Stimulated activated CD8-positive, alpha-beta memory T cell treated with anti-CD3 and anti-CD28 coated beads, Interleukin-4, amount 100 ng/mL, for 4 hours (primary cell): ENCODE measurements at regions not wholly inside any gene's neighbourhood (a gene's known extent, or its start where the extent isn't known, plus 50 kb on each side); places are given as distances from the start of the nearest gene placed in this dataset.

Source experiments
- DNase-seq, 2 donors: peaks; one replicate each; pipeline ENCODE4 v3.0.0-alpha.2; 2020; ENCODE audit warnings: low read depth in 2 of 2, low spot score in 1 of 2

DNA sequence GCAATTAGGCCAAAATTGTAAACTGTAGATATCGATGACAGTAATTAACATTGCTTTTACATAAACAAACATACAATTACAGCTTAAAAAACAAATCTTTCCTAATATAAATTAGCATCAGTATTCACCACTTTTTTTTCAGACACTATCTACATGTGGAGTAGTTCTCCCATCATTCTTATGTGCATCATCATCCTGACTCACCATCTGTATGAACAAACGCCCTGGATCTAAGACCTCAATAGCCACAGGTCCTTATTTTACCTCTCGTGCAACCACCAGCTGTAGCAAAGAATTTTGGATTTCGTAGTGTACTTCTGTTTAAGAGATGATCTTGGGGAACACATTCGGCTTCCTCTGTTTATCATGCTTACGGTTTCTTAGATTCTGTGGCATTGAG, 551.9 kb upstream of the KIRREL3 start:
- no peak for DNase-seq

DNA sequence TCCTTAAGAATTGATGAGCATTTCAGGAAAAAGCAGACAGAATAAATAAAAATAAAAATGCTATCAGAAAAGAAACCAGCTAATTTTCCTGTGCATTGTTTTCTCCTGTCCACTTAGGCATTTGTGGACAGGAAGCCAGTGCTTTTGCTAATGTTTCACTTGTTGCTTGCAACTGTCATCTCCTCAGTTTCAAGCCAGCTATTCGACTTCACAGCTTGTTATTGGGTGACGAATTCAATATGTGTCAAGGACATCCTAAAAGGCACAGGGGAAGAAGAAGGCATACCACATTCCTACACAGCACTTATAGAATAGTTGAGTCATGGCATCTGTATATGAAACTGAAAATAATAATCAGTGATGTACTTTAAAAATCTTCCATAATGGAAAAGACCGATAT, 530.6 kb upstream of the KIRREL3 start:
- no peak for DNase-seq

DNA sequence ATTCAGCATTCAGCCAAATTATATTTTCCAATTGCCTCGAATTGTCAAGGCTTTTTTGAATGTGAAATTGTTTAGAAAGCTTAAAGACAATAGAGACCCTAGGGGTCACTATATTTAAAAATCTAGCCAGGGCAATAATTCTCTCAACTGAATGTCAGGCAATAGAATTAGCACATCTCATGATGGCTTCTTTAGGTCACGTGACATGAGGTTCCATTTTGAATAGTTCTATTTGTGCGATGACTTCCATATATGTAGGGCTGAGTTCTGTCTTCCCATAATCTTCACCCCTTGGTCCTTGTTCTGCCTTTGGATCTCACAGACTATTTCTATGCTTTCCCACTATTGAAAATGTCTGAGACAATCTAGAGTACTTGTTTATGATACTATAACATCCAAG, 527.7 kb upstream of the KIRREL3 start:
- no peak for DNase-seq

DNA sequence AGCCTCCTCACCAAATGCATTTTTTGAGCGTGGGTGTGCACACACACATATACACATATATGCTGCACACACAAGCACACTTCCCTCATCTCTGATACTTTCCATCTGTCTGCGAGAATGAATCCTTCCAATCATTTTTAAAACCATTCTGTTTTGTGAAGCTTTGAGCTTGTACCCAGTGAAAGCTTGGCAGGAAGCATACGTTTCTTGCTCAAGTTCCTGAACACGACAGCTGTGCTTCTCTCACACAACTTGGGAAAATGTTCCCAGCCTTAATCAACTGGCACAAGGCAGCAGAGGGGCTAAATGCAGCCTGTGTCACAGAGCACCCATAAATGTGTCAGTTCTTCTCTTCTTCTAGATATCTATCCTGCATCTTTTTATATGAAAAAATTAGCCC, 524.0 kb upstream of the KIRREL3 start:
- no peak for DNase-seq

DNA sequence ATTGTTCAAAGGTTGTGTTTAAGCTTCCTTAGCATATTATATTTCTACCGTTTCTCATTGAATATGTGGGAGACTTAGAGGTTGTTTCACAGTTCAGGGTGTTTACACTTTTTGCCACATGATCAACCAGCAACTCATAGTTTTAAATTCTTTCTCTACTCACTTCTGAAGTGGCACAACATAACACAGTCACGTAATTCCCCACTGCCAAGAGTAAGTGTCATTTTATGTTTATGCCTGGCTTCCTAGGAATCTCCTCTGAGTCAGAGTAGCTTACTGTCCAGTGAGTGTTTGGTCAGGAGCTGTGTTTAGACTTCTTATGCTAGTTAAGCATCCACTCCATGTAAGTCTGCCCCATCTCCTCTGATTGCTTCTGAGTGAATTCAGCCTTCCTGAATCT, 520.8 kb upstream of the KIRREL3 start:
- DNase-seq, result no peak

DNA sequence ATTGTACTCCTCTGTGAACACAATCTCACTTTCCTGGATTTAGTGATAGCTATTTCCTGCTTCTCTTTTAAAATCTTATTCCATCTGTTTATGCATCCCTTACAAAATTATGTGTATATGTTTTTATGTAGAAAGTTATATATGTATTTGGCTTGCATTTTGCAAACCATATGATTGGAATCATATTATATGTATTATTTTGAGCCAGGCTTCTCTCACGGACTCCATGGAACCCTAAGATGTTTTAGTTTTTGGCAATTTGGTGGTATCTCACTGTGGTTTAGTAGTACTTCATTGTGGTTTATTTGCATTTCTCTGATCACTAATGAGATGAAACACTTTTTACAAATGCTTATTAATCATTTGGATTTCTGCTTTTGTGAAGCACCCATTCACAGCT, 507.3 kb upstream of the KIRREL3 start:
- DNase-seq, result no peak

DNA sequence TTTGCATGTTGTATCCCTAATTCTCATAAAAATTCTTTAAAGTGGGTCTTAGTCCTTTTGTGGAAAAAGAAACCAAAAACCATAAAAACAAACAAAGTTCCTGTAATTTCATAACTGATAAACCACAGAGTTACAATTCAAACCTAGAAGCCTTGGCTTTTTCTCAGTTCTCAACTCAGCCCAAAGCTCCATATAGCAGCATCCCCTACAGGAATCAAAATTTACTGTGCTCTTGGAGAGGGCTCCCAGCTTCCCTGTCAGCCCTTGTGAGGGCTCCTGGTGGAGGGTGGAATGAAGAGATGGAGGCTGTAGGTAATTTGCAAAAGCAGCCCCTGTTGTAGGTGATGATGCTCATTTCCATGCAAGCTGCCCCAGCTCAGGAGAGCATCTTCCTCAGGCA, 506.1 kb upstream of the KIRREL3 start:
- DNase-seq, result no peak

DNA sequence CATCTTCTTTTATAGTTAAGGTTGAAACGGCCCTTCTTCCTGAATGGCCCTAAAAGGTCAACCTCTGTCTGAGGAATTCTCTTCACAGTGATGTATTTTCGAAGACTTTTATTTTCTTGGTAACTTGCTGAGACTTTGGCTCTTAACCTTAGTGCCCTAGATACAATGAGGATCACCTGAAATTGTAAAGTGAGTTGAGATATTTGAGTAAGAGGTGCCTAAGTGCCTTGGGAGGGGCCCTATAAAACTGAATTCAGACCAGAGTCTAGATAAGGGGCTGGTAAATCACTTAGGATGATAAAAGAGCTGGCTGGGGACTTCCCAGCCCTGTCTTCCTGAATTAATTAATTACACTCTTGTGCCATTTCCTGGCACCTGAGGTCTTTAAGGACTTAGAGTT, 505.6 kb upstream of the KIRREL3 start:
- DNase-seq, result no peak

DNA sequence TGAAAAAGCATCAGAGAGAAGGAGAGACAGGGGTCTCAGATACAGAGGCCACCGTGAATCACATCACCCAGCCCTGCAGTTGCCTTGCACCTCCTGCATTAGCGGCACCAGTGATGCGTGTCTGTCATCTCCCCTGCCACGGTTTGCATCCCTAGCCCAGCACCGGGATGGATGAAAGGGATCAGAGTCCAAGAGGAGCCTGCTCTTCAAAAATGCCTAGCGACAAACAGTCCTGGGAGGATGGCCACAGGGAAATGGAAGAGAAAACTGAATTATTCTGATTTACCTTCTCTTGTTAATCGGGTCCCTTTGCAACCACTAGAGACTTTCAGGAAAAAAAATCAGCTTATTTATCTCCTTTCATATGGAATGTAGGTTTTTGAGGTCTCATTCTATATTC, 495.6 kb upstream of the KIRREL3 start:
- no peak for DNase-seq

DNA sequence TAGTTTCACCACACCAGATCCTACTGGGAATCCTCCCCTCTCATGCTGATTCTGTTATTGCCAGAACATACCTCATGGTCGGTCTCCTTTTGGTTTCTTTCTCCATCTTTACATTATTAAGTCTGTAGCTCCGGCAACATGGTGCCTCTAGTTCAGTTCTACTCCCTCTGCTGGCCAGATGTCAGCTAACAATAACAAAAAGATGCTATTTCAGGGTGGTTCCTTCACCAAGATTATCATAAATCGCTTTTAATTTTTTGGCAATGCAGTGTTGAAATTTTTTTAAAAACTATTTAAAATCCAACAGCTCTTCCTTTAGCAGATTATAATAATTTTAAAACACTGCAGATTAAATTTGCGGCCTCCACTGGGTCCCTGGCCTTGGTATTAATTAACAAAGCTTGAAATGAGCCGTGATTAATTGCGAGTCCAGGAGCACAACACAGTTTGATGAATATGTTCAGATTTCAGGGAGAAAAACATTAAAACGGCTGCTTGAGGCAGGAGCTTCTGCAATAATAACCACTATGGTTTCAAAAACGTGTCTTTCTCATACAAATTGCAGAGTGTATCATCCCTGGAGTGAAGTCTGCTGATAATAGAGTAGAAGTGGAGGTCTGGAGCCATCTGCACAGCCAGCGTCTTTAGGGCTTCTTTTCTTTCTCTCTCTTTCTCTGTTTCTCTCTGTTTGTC, 492.9 kb upstream of the KIRREL3 start:
- DNase-seq, result no peak

DNA sequence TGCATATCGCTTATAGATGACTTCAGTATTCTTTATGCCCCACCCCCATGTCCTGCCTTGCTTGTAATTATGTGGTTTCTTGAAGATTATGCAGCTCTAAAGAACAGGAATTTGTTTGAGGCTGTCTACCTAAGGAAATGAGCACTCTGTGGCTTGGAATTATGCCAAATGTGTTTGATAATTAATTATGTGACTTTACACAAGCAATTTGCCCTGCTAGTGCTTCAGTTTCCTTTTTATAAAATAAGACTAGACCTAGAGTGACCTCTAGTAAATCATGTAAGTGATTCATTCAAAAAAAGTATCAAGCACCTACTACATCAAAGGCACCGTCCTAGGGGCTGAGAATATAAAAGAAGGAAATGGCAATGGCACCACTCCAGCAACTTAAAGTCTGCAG, 491.5 kb upstream of the KIRREL3 start:
- no peak for DNase-seq

DNA sequence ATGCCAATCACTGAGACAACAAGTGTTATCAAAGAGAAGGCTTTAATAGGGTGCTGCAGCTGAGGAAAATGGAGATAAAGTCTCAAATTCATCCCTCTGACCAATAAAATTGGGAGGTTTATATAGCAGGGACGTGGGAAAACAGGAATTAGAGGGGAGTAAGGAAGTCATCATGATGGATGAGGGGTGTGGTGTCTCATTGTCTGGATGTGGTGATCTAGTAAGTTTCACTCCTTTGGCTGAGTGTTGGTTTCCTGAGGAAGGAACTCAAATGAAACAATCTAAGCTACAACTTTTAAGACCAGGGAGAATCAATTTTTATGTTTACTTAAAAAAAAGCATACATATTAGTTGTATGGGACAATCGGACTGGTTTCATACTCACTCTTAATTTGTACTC, 491.0 kb upstream of the KIRREL3 start:
- DNase-seq, result no peak

DNA sequence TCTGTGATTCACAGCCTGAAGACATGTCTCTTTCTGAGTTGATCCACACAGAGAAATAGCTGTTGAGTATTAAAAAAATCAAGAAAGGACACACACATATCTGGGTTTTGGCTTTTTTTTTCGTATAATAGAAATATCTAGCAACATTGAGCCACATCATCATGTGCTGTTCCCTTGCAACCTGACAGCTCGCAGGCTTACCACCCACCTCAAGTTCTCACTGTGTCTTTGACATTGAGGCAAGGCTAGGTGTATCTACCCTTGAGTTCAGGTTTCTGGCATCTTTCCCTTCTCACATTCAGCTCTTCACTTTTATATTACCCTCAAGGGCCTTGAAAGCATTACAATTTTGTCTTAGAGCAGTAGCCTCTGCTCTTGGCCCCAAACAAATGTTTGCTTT, 490.3 kb upstream of the KIRREL3 start:
- no peak for DNase-seq

DNA sequence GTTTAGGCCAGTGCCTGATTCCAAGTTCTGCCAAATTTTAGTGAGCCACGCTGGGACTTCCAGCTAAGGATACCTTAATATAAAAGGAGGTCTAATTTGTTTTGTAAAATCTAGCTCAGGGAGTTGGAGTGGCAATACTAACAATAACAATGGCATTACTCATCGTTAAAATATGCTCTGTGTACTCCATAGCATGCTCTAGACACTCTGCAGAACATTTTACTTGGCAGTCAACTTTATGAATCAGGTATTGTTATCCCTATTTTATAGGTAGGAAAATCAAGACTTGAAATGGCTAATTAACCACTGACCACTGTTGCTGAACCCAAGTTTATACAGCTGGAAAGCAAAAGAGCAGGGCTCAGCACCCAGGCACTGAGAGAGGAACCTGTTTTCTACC, 485.0 kb upstream of the KIRREL3 start:
- no peak for DNase-seq

DNA sequence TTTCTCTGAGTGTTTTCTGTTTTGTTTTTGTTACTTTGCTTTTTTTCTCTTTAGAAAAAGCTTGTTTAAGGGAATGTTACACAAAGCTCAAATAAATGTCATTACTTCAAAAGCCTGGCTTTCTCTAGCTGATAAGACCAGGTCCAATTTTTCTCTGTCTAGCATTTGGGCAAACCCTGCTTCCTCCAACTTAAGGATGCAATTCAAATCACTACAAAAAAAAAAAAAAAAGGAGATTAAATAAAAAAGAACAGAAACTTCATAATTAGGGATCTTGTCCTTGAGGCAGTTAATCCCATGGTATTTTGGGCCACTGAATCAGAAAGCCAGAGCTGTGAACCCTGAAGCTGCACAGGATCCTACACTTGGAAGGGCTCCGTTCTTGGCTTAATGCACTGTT, 480.8 kb upstream of the KIRREL3 start:
- no peak for DNase-seq

DNA sequence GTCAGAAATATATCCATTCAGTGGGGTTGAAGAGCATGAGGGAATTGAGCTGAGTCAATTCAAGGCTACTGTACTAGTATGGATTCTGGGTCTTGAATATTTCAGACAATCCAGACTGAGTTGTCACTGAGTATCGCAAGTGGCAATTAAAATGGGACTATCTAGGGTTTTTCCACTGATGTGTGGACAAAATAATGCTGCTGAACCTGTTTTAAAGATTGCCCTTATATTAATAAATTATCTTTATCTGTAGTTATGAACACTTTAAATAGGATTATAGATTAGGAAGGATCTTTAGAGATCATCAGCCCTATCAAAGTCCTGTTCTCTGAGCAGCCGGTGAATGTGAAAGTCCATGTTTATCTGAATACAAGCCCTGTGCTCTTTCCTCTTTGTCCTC, 478.3 kb upstream of the KIRREL3 start:
- no peak for DNase-seq

DNA sequence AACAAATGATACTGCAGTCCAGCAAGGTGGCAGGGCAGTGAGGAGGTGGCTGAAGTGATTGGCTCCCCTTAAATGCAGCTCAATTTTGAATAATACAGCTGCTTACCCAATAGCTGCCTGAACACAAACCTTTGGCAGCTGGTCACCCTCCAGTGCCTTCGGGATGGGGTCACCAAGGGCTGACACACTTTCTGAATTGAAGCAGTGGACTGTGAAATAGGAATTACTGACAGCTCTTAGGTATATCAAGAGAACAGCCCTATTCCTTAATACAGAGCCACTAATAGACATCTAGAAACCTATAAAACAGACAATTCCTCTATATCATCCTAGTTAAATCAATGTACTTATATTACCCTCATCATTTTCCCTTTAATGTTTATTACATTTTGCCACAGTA, 474.2 kb upstream of the KIRREL3 start:
- DNase-seq, result no peak

DNA sequence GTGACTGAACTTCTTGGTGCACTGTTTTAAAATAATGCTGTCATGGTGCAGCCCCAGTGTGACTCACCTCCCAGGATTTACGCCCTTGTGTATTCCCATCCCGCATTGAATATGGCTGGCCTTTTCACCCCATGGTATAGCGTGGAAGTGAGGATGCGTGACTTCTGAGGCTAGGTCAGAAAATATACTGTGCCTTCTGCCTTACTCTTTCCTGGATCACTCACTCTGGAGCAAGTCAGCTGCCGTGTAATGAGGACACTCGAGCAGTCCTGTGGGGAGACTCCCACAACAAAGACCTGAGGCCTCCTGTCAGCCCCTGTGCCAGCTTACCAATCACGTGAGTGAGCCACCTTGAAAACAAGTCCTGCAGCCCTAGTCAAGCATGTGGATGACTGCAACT, 471.9 kb upstream of the KIRREL3 start:
- no peak for DNase-seq

DNA sequence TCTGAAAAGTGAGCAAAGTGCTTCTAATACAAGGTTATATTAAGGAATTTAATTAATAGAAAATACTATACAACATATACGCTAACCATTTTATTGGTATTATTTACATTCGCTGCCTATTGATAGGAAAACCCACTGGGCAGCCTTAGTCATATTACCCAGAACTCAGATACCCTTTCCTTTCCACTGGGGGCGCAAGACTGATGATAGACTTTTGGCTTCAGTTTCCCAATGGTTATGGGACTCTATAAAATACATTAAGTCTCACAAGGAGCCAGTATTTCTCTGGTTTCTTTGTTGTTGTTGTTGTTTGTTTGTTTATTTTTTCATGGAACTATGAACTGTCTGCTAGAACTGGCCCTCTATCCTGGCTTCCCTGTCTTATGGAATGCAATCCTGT, 471.1 kb upstream of the KIRREL3 start:
- no peak for DNase-seq

DNA sequence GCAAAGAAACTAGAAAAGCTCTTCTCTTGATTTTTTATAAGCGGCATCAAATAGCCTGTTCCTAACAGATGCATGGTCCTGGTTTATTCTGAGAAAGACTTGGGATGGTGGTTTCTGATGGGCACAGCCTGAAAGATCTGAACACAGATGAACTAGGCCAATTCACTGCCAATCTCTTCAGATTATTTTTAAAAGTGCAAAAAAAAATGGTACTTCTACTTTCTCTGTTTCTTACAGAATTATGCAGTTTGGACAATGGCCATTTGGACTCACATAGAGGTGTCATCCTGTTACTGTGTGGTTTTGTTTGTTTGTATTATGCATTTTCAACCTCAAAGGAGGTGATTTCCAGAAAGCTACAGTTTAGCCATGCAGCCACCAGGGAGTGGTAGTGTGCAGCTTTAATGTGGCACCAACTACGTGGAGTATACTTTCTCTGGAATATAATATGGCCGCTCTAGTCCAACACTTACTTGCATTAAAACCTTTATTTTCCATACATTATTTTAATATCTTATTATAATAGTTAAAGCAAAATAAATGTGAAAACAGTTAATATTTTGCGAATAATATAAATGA, 469.8 kb upstream of the KIRREL3 start:
- DNase-seq, result no peak

DNA sequence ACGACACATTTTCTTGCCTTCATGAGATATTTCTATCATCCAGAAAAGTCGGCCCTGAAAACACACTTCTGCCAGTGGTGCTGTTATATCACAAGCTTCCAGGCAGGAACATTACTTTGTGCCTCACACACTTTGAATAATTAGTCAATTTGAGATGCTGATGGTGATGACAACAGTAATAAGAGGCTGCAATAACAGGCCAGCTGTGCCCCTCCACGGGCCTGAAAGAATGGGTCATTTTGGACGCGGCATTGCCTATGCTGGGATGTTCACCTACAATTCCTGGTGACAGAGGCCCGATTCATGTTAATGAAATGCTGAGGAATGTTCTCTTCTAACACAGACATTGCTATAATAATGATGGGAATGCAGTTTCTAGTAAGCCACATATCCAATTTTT, 463.8 kb upstream of the KIRREL3 start:
- DNase-seq, result no peak

DNA sequence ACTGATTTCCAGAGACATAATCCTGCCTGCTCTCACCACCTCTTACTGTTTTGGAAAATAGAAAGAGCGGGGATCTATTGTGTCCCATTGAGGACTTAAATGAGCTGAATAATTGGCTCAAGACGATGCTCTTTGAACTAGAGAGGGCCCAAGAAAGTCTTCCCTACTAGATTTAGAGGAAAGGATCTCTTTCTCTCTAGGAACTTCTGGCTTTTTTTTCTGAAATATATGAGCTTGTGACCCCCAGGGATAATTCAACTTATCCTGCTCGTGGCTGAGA, 461.4 kb upstream of the KIRREL3 start:
- DNase-seq, result no peak

DNA sequence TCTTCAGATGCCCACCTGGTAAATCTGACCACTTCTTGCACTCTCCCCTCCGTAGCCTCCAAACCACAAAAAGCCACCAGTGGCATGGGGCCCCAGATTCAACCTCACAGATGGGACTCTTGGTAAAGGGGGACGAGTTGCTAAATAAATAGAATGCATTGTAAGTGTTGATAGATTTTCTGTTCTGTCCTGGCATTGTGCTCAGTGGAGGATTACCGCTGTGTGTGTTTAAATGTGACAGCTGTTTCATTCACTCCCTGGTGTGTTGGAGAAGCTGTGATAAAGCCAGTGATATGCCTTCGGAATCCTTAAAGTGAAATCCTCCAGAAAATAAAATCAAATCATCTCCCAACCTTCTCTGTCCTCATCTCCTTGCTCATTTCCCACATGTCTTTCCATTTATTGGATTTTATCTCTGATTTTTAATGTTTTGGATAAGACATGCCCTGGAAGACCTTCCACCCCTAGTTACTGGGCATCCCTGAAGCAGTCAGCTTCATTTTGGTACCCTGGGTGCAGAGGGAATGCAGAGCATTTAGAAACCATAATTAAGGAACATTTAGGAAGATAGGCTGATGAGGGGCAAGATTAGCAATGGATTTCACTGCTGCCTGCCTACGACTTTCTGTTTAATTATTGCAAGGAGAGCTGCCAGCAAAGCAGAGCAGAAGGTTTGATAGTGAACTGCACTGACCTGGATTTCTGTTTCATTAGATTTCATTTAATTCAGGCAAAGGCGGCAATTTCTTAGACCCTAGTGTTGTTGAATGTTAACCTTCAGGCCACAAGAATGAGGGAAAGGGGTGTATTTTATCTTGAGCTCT, 460.9 kb upstream of the KIRREL3 start:
- no peak for DNase-seq
